ENCODE measurements at regions not wholly inside any gene's neighbourhood (a gene's known extent, or its start where the extent isn't known, plus 50 kb on each side); places are given as distances from the start of the nearest gene placed in this dataset.

DNA sequence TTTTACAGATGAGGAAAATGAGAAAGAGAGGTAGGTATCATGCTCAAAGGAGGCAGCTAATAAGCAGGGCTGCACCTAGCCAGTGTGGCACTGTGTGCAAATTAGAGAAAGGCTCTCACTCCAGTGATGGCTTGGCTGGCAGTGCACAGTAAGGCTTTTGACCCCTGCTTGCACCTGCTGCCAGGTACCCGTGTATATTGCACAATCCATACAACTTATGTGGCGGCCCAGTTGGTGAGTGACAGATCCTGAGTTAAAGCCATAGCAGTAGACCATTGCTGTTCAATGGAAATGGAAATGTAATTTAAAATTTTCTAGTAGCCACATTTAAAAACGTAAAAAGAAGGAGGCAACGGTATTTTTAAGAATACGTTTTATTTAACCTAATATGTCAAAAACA lies 266.4 kb upstream of the AZI2 start:
- no peaks in the 10 kb centered on the region for H4K20me1 ChIP-seq (ENCODE audit: control insufficient read depth, insufficient read depth, low read depth, low read length)
- H3K36me3 ChIP-seq (ENCODE audit: control insufficient read depth, low read length) = no peaks in the 10 kb centered on the region
- H3K27ac ChIP-seq (ENCODE audit: low read depth, low read length) = no peak overlapping the region
- no peaks in the 10 kb centered on the region for H3K79me2 ChIP-seq (ENCODE audit: control insufficient read depth, low read length)
- H3K4me2 ChIP-seq (ENCODE audit: low read length) = no peak overlapping the region
- TF ChIP-seq EZH2phosphoT487 (IDR thresholded peaks at IDR 0.05; ENCODE audit: borderline replicate concordance, low read length) = no peak
- TF ChIP-seq, protein P1, sequence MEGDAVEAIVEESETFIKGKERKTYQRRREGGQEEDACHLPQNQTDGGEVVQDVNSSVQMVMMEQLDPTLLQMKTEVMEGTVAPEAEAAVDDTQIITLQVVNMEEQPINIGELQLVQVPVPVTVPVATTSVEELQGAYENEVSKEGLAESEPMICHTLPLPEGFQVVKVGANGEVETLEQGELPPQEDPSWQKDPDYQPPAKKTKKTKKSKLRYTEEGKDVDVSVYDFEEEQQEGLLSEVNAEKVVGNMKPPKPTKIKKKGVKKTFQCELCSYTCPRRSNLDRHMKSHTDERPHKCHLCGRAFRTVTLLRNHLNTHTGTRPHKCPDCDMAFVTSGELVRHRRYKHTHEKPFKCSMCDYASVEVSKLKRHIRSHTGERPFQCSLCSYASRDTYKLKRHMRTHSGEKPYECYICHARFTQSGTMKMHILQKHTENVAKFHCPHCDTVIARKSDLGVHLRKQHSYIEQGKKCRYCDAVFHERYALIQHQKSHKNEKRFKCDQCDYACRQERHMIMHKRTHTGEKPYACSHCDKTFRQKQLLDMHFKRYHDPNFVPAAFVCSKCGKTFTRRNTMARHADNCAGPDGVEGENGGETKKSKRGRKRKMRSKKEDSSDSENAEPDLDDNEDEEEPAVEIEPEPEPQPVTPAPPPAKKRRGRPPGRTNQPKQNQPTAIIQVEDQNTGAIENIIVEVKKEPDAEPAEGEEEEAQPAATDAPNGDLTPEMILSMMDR (IDR thresholded peaks at IDR 0.05; ENCODE audit: low read depth, low read length, poor library complexity, severe bottlenecking) = no peak
- H3K4me3 ChIP-seq (ENCODE audit: low read length) = no peak overlapping the region
- no peaks in the 10 kb centered on the region for H3K4me1 ChIP-seq (ENCODE audit: control insufficient read depth, low read length)
- H3K9me3 ChIP-seq (ENCODE audit: control insufficient read depth, insufficient read depth, low read length) = no peaks in the 10 kb centered on the region
- no peaks in the 10 kb centered on the region for H3K9me2 ChIP-seq (replicated peaks; ENCODE audit: control insufficient read depth, low read length)
- no peaks in the 10 kb centered on the region for H3F3A ChIP-seq (ENCODE audit: control insufficient read depth, insufficient read depth)
- H3K27me3 ChIP-seq (ENCODE audit: control insufficient read depth, low read length) = no peaks in the 10 kb centered on the region

GRCh38 chr3:28615971-28616370 lies 267.3 kb upstream of the AZI2 start:
- no peaks in the 10 kb centered on the region for H3F3A ChIP-seq (ENCODE audit: control insufficient read depth, insufficient read depth)
- no peaks in the 10 kb centered on the region for H3K27me3 ChIP-seq (ENCODE audit: control insufficient read depth, low read length)
- no peaks in the 10 kb centered on the region for H3K9me3 ChIP-seq (ENCODE audit: control insufficient read depth, insufficient read depth, low read length)
- no peaks in the 10 kb centered on the region for H4K20me1 ChIP-seq (ENCODE audit: control insufficient read depth, insufficient read depth, low read depth, low read length)
- H3K4me2 ChIP-seq (ENCODE audit: low read length) = no peak overlapping the region
- H3K27ac ChIP-seq (ENCODE audit: low read depth, low read length) = no peak overlapping the region
- no peaks in the 10 kb centered on the region for H3K4me1 ChIP-seq (ENCODE audit: control insufficient read depth, low read length)
- no peaks in the 10 kb centered on the region for H3K36me3 ChIP-seq (ENCODE audit: control insufficient read depth, low read length)
- TF ChIP-seq, protein P1 (IDR thresholded peaks at IDR 0.05; ENCODE audit: low read depth, low read length, poor library complexity, severe bottlenecking) = no peak
- TF ChIP-seq EZH2phosphoT487 (IDR thresholded peaks at IDR 0.05; ENCODE audit: borderline replicate concordance, low read length) = no peak
- no peak overlapping the region for H3K4me3 ChIP-seq (ENCODE audit: low read length)
- no peaks in the 10 kb centered on the region for H3K9me2 ChIP-seq (replicated peaks; ENCODE audit: control insufficient read depth, low read length)
- no peaks in the 10 kb centered on the region for H3K79me2 ChIP-seq (ENCODE audit: control insufficient read depth, low read length)

- H3K9me3 ChIP-seq (ENCODE audit: control insufficient read depth, insufficient read depth, low read length) = no peaks in the 10 kb centered on the region
- no peaks in the 10 kb centered on the region for H3K9me2 ChIP-seq (replicated peaks; ENCODE audit: control insufficient read depth, low read length)
- H3K4me2 ChIP-seq (ENCODE audit: low read length) = no peak overlapping the region
- TF ChIP-seq, protein P1 (IDR thresholded peaks at IDR 0.05; ENCODE audit: low read depth, low read length, poor library complexity, severe bottlenecking) = no peak
- TF ChIP-seq EZH2phosphoT487 (IDR thresholded peaks at IDR 0.05; ENCODE audit: borderline replicate concordance, low read length) = no peak
- no peak overlapping the region for H3K27ac ChIP-seq (ENCODE audit: low read depth, low read length)
- no peak overlapping the region for H3K4me3 ChIP-seq (ENCODE audit: low read length)
- no peaks in the 10 kb centered on the region for H3K79me2 ChIP-seq (ENCODE audit: control insufficient read depth, low read length)
- H4K20me1 ChIP-seq (ENCODE audit: control insufficient read depth, insufficient read depth, low read depth, low read length) = no peaks in the 10 kb centered on the region
- H3K36me3 ChIP-seq (ENCODE audit: control insufficient read depth, low read length) = no peaks in the 10 kb centered on the region
- H3K4me1 ChIP-seq (ENCODE audit: control insufficient read depth, low read length) = no peaks in the 10 kb centered on the region
- no peaks in the 10 kb centered on the region for H3K27me3 ChIP-seq (ENCODE audit: control insufficient read depth, low read length)
- no peaks in the 10 kb centered on the region for H3F3A ChIP-seq (ENCODE audit: control insufficient read depth, insufficient read depth)
Measured at GRCh38 chr3:28617821-28618220, 269.2 kb upstream of the AZI2 start.

GRCh38 chr3:28623106-28623505 lies 274.5 kb upstream of the AZI2 start:
- Histone ChIP-seq H4K20me1 (ENCODE audit: control insufficient read depth, insufficient read depth, low read depth, low read length) (no peaks in the 10 kb centered on the region), H3K27me3 (ENCODE audit: control insufficient read depth, low read length) (no peaks in the 10 kb centered on the region), H3K4me2 (ENCODE audit: low read length) (no peak overlapping the region), H3K4me3 (ENCODE audit: low read length) (no peak overlapping the region), H3F3A (ENCODE audit: control insufficient read depth, insufficient read depth) (no peaks in the 10 kb centered on the region), H3K4me1 (ENCODE audit: control insufficient read depth, low read length) (no peaks in the 10 kb centered on the region), H3K9me2 (replicated peaks; ENCODE audit: control insufficient read depth, low read length) (no peaks in the 10 kb centered on the region), H3K36me3 (ENCODE audit: control insufficient read depth, low read length) (no peaks in the 10 kb centered on the region), H3K79me2 (ENCODE audit: control insufficient read depth, low read length) (no peaks in the 10 kb centered on the region), H3K9me3 (ENCODE audit: control insufficient read depth, insufficient read depth, low read length) (no peaks in the 10 kb centered on the region), H3K27ac (ENCODE audit: low read depth, low read length) (no peak overlapping the region)
- TF ChIP-seq EZH2phosphoT487 (IDR thresholded peaks at IDR 0.05; ENCODE audit: borderline replicate concordance, low read length) = no peak
- TF ChIP-seq, protein P1 (IDR thresholded peaks at IDR 0.05; ENCODE audit: low read depth, low read length, poor library complexity, severe bottlenecking) = no peak

Measured in DOHH2 (cell line).